ENCODE measurements at regions not wholly inside any gene's neighbourhood (a gene's known extent, or its start where the extent isn't known, plus 50 kb on each side); places are given as distances from the start of the nearest gene placed in this dataset.

DNA sequence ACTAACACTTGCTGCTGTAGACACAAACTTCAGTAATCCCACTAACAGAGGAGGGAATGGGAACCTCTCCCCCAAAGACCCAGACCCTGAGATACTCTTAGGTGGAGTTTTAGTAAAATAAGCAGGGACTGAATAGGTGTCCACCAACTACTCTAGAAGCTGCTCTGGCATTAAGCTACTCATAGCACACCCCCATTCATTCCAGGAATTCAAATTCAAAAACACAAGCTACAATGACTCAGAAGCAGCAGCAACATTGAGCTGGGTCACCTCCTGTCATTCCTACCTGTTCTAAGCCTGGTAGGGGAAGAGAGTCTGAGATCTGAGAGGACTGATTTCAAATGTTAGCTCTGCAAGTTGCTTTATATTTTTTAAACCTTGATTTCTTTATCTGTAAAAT is 135.4 kb upstream of the FRMPD4 start:
- Mint-ChIP-seq H3K9me3 (ENCODE audit: low read depth) (no peaks in the 10 kb centered on the region), H3K27ac (no peak overlapping the region), H3K4me1 (peaks cover 2% of the 10 kb centered on the region), H3K4me3 (no peak overlapping the region), H3K36me3 (ENCODE audit: low read depth) (no peaks in the 10 kb centered on the region), H3K27me3 (peaks cover 3% of the 10 kb centered on the region)
- intact Hi-C loops (cut with DNase I, micrococcal nuclease): no loop called here
- ATAC-seq: no peak
- POLR2A ChIA-PET: no interaction called here
- CTCF ChIA-PET: interaction anchor here (0.5 to 0.7 kb wide), 2 partner anchors 450 to 779 kb away, joined by 3 read pairs; no protein-coding TSS in a partner anchor
- DNase-seq: no peak

DNA sequence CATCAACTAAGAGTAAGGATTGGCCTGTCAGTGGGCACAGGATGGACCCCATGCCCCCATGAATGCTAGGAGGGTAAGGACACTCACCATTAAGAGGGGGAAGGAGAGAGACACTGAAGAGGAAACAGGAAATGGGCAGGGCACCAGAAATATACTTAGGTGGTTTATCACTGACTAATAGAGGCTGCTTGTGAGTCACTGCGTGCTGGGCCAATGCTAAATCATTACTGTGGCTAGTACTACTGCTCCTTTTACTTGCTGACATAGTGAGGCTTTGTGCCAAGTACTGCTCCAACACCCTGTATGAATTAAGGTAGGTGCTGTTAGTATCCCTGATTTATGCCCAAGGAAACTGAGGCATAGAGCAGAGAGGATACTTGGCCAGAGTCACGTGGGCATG is 130.4 kb upstream of the FRMPD4 start:
- ChIA-PET POLR2A (no interaction called here), CTCF (no interaction called here)
- H3K4me1 Mint-ChIP-seq: peaks cover 2% of the 10 kb centered on the region
- intact Hi-C loops (cut with DNase I, micrococcal nuclease): no loop called here
- DNase-seq (peak; percentile 4), ATAC-seq (peak; percentile 63)
- no peaks in the 10 kb centered on the region for H3K36me3 Mint-ChIP-seq (ENCODE audit: low read depth)
- no peaks in the 10 kb centered on the region for H3K9me3 Mint-ChIP-seq (ENCODE audit: low read depth)
- no peaks in the 10 kb centered on the region for H3K27me3 Mint-ChIP-seq
- no peak overlapping the region for H3K27ac Mint-ChIP-seq
- H3K4me3 Mint-ChIP-seq: no peak overlapping the region

DNA sequence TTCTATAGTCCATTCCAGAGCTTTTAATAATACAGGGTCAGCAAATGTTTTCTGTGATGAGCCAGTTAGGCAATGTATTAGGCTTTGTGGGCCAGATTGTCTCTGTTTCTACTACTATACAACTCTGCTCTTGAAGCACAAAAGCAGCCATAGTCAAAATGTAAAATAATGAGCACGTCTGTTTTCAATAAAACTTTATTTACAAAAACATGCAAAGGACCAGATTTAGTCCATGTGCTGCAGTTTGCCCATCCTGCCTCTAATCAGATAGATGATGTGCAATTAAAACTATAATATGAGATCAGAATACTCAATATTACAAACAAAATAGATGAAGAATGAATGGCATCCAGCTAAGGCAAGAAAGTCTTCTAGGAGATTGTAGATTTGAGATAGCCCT is 127.8 kb upstream of the FRMPD4 start:
- Mint-ChIP-seq H3K4me3 (no peak overlapping the region), H3K27me3 (no peaks in the 10 kb centered on the region), H3K27ac (no peak overlapping the region), H3K9me3 (ENCODE audit: low read depth) (no peaks in the 10 kb centered on the region), H3K4me1 (peaks cover 2% of the 10 kb centered on the region), H3K36me3 (ENCODE audit: low read depth) (no peaks in the 10 kb centered on the region)
- intact Hi-C loops (cut with DNase I, micrococcal nuclease): no loop called here
- ChIA-PET POLR2A (no interaction called here), CTCF (interaction anchor here (0.7 kb wide), 1 partner anchor 332 kb away, joined by 3 read pairs; no protein-coding TSS in a partner anchor)
- ATAC-seq (no peak), DNase-seq (no peak)

DNA sequence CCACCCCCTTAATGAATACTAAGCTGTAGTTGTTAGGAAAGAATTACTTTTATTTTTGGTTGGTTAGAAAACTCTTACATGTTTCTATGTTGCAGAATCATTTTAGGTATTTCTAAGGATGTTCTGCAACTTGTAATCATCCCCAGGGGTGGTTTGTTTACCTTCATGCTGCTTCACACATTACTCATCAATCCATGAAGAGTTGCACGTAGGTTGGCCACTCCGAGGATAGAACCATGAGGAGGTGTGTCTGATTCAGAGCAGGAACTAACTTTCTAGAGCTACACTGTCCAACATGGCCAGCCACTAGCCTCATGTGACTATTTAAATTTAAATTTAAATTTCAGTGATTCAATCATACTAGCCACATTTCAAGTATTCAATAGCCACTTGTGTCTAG is 127.2 kb upstream of the FRMPD4 start:
- CTCF ChIA-PET: no interaction called here
- Mint-ChIP-seq H3K9me3 (ENCODE audit: low read depth) (no peaks in the 10 kb centered on the region), H3K4me1 (peaks cover 2% of the 10 kb centered on the region), H3K27ac (no peak overlapping the region), H3K27me3 (no peaks in the 10 kb centered on the region), H3K4me3 (no peak overlapping the region), H3K36me3 (ENCODE audit: low read depth) (no peaks in the 10 kb centered on the region)
- no peak for DNase-seq
- intact Hi-C loops (cut with DNase I, micrococcal nuclease): no loop called here
- ATAC-seq: no peak
- POLR2A ChIA-PET: no interaction called here

DNA sequence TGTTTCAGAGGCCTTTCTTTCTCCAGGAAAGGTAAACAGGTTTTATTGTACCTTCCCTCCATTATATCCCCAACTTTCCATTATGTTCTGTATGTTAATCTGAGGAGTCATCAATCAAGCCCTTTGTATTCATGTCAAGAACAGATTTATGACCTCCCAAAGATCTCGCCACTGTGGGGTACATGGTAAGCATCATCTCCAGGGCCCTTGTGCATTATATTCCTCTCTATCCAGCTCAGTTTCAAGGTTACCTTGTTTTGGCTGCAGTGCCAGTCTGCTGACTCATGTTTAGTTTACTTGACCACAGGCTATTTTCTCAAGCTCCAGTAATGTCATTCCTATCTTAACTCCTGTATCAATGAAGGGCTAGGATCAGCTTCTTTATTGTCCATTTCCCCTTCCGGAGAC is 125.1 kb upstream of the FRMPD4 start:
- DNase-seq: no peak
- no peak overlapping the region for H3K27ac Mint-ChIP-seq
- H3K4me1 Mint-ChIP-seq: no peaks in the 10 kb centered on the region
- no peak for ATAC-seq
- H3K9me3 Mint-ChIP-seq (ENCODE audit: low read depth): no peaks in the 10 kb centered on the region
- intact Hi-C loops (cut with DNase I, micrococcal nuclease): no loop called here
- H3K36me3 Mint-ChIP-seq (ENCODE audit: low read depth): no peaks in the 10 kb centered on the region
- no peak overlapping the region for H3K4me3 Mint-ChIP-seq
- ChIA-PET CTCF (no interaction called here), POLR2A (no interaction called here)
- no peaks in the 10 kb centered on the region for H3K27me3 Mint-ChIP-seq

DNA sequence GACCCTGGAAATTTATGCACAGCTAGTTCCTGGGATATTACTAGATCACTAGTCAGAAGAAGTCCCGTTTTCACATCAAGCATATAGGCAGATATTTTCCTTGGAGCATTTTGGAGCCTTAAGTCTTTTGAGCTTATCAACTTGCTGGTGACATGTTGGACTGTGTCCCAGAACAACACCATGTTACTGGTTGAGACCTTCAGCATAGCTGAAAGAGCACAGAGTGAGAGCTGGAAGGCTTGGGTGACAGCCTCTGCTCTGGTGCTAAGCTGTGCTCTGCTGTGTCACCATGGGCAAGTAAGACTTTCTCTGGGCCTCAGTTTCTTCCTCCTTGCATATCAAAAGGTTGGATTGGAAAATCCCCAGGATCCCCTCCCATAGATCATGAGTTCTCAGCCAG is 116.6 kb upstream of the FRMPD4 start:
- ChIA-PET POLR2A (no interaction called here), CTCF (interaction anchor here (0.5 kb wide), 1 partner anchor 629 kb away, joined by 3 read pairs; no protein-coding TSS in a partner anchor)
- no peak overlapping the region for H3K27ac Mint-ChIP-seq
- no peaks in the 10 kb centered on the region for H3K9me3 Mint-ChIP-seq (ENCODE audit: low read depth)
- no peaks in the 10 kb centered on the region for H3K27me3 Mint-ChIP-seq
- ATAC-seq: no peak
- no peaks in the 10 kb centered on the region for H3K4me1 Mint-ChIP-seq
- no peak for DNase-seq
- no peak overlapping the region for H3K4me3 Mint-ChIP-seq
- H3K36me3 Mint-ChIP-seq (ENCODE audit: low read depth): no peaks in the 10 kb centered on the region
- intact Hi-C loops (cut with DNase I, micrococcal nuclease): no loop called here

DNA sequence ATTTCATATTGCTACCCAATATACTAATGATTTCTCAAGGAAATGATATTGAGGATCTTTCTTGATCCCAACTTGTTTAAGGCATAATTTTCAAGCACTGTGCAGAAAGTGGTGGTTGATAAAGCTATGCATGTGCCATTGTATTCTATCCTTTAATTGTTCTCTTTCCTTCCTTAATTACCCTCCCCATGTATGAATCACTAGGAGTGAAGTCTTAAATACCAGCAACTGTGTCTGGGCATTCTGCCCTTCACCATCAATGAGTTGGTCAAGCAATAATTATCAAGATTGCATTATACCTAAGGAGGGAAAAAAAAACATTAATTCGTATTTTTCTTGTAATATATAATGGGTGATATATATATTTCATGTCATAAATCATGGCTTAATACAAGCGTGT is 111.8 kb upstream of the FRMPD4 start:
- ATAC-seq: no peak
- H3K9me3 Mint-ChIP-seq (ENCODE audit: low read depth): no peaks in the 10 kb centered on the region
- POLR2A ChIA-PET: no interaction called here
- H3K27me3 Mint-ChIP-seq: peaks cover 2% of the 10 kb centered on the region
- H3K27ac Mint-ChIP-seq: no peak overlapping the region
- no peak for DNase-seq
- CTCF ChIA-PET: no interaction called here
- intact Hi-C loops (cut with DNase I, micrococcal nuclease): no loop called here
- no peaks in the 10 kb centered on the region for H3K36me3 Mint-ChIP-seq (ENCODE audit: low read depth)
- no peaks in the 10 kb centered on the region for H3K4me1 Mint-ChIP-seq
- H3K4me3 Mint-ChIP-seq: no peak overlapping the region

DNA sequence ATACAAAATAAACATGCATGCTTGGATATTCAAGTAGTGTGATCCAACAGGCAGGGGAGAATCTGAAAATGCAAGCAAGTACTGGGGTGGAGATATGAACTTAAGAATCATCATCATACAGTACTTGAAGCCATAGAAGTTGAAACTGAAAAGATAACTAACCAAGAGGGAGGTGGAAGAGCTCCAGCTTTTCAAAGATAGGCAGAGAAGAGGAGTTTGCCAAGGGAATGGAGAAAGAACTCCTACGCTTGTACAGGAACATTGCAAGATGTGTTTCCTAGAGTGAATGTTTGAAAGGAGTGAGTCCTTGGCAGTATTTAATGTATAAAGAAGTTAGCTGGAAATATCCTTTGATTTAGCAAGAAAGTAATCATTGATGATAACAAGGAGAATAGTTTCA is 106.2 kb upstream of the FRMPD4 start:
- no peaks in the 10 kb centered on the region for H3K4me1 Mint-ChIP-seq
- H3K9me3 Mint-ChIP-seq (ENCODE audit: low read depth): no peaks in the 10 kb centered on the region
- peaks cover 2% of the 10 kb centered on the region for H3K27me3 Mint-ChIP-seq
- CTCF ChIA-PET: no interaction called here
- no peak overlapping the region for H3K4me3 Mint-ChIP-seq
- ATAC-seq (no peak), DNase-seq (no peak)
- H3K27ac Mint-ChIP-seq: no peak overlapping the region
- intact Hi-C loops (cut with DNase I, micrococcal nuclease): no loop called here
- POLR2A ChIA-PET: no interaction called here
- H3K36me3 Mint-ChIP-seq (ENCODE audit: low read depth): no peaks in the 10 kb centered on the region

DNA sequence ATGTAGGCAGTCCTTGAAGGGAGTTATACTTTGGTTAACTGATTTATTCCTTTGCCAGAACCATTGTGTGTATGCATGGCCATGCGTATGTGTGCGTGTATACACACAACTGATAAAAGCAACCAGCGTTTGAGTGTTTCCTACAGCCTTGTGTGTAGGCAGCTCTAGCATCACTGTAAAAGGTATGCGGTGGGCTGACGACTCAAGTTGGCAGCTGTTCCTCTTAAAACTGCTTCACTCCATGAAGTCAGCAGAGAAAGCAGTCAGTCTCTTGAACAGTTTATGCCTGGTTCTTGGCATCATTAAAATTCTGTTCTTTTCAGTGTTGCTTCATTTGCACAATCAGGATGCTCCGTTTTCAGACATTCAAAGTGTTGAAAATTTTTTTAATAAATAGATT is 103.5 kb upstream of the FRMPD4 start:
- no peak overlapping the region for H3K4me3 Mint-ChIP-seq
- peaks cover 2% of the 10 kb centered on the region for H3K27me3 Mint-ChIP-seq
- no peak for ATAC-seq
- H3K4me1 Mint-ChIP-seq: no peaks in the 10 kb centered on the region
- H3K36me3 Mint-ChIP-seq (ENCODE audit: low read depth): no peaks in the 10 kb centered on the region
- no peaks in the 10 kb centered on the region for H3K9me3 Mint-ChIP-seq (ENCODE audit: low read depth)
- DNase-seq: no peak
- POLR2A ChIA-PET: no interaction called here
- H3K27ac Mint-ChIP-seq: no peak overlapping the region
- intact Hi-C loops (cut with DNase I, micrococcal nuclease): no loop called here
- CTCF ChIA-PET: no interaction called here

DNA sequence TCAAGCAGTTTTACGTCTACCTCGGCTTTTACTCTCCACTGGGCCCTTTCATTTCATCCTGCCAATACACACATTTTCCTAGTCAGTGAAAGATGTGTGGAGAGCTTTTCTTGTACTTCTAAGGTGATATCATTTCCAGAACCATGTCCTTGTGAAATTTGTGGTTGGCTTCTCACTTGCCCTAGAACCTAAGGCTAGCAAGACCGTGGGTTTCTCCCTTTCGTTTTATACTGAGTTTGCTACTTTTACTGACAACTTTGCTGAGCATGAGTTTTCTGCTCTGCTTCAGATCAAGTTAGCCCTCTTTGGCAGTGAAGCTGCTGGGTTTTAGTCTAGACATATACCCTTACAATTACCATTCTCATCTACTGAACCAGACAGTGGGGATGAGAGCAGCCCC is 95.7 kb upstream of the FRMPD4 start:
- H3K27me3 Mint-ChIP-seq: no peaks in the 10 kb centered on the region
- no peaks in the 10 kb centered on the region for H3K4me1 Mint-ChIP-seq
- ChIA-PET CTCF (no interaction called here), POLR2A (no interaction called here)
- no peaks in the 10 kb centered on the region for H3K9me3 Mint-ChIP-seq (ENCODE audit: low read depth)
- no peaks in the 10 kb centered on the region for H3K36me3 Mint-ChIP-seq (ENCODE audit: low read depth)
- DNase-seq: no peak
- ATAC-seq: no peak
- intact Hi-C loops (cut with DNase I, micrococcal nuclease): no loop called here
- no peak overlapping the region for H3K4me3 Mint-ChIP-seq
- no peak overlapping the region for H3K27ac Mint-ChIP-seq

DNA sequence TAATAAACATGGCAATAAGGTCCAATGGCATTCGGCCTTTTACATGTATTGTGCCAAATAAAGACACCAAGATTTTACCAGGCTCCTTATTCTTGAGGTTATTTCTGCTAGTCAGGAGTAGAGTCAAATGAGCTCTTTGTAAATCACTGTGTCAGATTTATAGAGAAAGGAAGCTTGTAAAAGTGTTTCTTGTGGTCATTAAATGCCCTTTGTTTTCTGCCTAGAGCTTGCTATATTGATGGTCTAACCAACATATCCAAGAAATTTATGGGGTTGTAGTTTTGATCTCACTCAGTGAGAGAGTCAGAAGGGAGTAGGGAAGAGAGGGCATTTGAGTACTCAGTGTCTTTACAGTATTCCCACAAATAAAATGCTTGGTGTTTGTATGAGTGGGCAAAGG is 86.2 kb upstream of the FRMPD4 start:
- Mint-ChIP-seq H3K36me3 (ENCODE audit: low read depth) (no peaks in the 10 kb centered on the region), H3K4me1 (no peaks in the 10 kb centered on the region), H3K9me3 (ENCODE audit: low read depth) (no peaks in the 10 kb centered on the region), H3K27ac (no peak overlapping the region), H3K4me3 (no peak overlapping the region), H3K27me3 (no peaks in the 10 kb centered on the region)
- ChIA-PET POLR2A (no interaction called here), CTCF (interaction anchor here (0.9 kb wide), 1 partner anchor 10 kb away, joined by 4 read pairs; no protein-coding TSS in a partner anchor)
- intact Hi-C loops (cut with DNase I, micrococcal nuclease): no loop called here
- ATAC-seq (no peak), DNase-seq (no peak)

DNA sequence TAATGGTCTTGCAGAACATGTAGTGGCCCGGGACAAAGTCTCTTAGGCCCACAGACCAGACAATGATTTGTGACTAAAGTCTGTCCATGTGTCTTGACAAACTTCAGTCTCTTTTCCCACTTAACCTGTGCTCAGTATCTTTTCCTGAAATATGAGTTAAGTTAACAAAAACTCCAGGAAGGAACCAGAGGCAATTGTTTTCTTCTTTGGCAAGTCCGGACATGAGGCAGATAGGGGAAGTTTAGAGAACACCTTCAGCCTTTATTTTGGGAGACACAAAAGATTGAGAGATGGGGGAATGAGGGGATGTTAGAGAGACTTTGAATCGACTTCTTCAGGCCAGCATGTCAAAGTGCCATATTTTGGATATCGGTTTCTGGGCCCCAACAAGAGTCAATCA is 80.2 kb upstream of the FRMPD4 start:
- CTCF ChIA-PET: interaction anchor here (0.6 kb wide), 1 partner anchor 413 kb away, joined by 3 read pairs; no protein-coding TSS in a partner anchor
- intact Hi-C loops (cut with DNase I, micrococcal nuclease): no loop called here

More for the DNA sequence above, 80.2 kb upstream of the FRMPD4 start:
- ATAC-seq: no peak
- POLR2A ChIA-PET: no interaction called here
- DNase-seq: no peak
- Mint-ChIP-seq H3K27me3 (no peaks in the 10 kb centered on the region), H3K27ac (no peak overlapping the region), H3K4me1 (no peaks in the 10 kb centered on the region), H3K4me3 (no peak overlapping the region), H3K9me3 (ENCODE audit: low read depth) (no peaks in the 10 kb centered on the region), H3K36me3 (ENCODE audit: low read depth) (no peaks in the 10 kb centered on the region)
